HG02571 (cell line): ENCODE measurements at regions not wholly inside any gene's neighbourhood (a gene's known extent, or its start where the extent isn't known, plus 50 kb on each side); places are given as distances from the start of the nearest gene placed in this dataset.
A peak's percentile ranks its signal among the peaks of the same experiment; 100 is the strongest.
"Not testable (repeated sequence)": the region's sequence is repeated elsewhere in the genome, so short reads cannot be mapped to it uniquely, and the experiment has no call there.

Experiments used
- ATAC-seq: cut with Tn5 transposase; IDR thresholded peaks from one replicate; pipeline ENCODE4 v1.9.1; 2021; ENCODE audit warnings: mild to moderate bottlenecking, moderate library complexity; ENCODE audit not compliant: unreplicated experiment

DNA sequence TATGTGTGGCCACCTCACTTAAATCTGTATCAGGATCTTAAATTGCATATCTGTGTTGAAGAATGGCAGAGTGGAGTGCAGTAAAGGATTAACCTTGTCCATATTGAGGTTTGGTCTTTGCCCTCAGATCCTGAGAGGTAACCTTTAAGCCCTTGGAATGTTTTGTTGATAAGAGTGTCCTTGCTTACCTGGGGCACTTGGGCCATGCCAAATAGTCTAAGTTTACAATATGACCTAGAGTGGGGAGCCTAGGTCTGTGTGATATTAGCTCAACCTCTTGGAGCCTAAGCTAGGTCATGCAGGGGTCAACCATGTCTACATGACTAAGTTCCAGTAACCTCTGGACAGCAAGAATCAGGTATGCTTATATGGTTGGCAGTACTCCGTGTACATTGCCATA lies 792.5 kb downstream of the DIAPH3 start:
- ATAC-seq, result no peak

DNA sequence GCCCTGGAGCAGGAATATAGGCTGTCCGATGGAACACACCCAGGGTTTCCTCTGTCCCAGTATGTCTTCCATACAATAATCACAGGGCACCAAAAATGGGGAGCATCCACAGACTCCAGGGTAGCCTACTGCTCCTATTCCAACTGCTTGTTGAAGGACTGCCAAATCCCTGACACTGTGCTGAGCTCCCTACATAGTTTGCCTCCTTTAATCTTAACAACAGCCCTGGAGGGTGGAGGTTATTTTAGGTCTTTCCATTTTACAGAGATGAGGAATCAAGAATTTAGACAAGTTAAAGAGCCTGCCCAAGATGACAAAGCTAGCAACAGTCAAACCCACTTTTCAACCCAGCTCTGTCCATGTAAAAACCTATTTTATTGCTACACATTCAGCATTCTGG lies 790.4 kb downstream of the DIAPH3 start:
- no peak for ATAC-seq

DNA sequence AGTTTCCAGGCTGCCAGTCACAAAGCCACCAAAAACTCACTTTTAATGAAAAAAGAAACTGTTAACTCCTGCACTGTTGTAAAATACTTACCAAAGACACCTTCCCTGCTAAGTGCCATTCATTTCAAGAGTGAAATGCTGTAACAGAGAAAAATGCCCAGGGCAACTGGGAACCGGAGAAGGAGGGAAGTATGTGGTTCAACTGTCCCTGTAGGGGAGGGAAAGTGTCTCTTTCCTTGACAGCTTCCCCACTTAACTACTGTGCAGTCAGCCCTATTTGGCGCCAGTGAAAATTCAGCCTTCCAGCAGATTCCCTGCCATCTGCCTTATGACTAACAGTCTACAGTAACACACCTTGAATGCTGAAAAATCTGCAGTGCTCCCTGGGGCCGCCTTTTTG lies 789.0 kb downstream of the DIAPH3 start:
- ATAC-seq, result no peak

DNA sequence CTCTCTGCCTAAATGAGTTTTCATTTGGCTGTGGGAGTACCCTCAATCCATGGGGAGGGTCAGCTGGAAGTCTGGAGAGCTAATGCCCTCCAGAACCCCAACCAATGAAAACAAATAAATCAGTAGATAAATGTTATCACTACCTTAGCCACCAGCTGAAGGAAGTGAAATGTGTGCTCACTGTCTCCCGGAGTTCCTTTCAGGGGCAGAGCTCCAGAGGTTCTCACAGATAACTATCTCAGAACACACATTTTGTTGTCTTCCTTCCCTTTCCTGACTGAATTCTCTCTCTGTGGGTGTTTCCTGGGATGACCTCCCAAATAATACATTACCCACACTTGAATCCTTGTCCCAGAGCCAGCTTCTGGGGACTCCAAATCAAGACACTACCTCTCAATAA lies 779.6 kb downstream of the DIAPH3 start:
- ATAC-seq, result no peak

DNA sequence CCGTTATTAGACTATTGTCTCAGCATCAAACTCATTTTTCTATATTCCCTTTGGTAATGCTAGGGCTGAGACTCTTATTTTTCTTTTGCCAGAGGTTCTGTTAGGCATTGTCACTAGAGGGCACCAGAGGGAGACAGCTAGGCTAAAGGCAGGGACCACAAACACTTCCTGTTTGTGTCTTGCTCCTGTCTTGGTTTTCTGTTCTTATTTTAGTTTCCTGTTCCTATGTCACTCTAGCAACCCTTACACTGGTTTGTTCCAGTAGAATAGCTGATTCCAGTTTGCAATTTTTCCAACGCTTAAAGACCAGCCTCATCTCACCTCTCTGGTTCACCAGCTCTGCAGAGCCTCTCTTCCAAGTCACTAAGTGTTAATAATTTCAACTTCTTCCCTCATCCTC lies 772.0 kb downstream of the DIAPH3 start:
- peak; percentile 98 for ATAC-seq

DNA sequence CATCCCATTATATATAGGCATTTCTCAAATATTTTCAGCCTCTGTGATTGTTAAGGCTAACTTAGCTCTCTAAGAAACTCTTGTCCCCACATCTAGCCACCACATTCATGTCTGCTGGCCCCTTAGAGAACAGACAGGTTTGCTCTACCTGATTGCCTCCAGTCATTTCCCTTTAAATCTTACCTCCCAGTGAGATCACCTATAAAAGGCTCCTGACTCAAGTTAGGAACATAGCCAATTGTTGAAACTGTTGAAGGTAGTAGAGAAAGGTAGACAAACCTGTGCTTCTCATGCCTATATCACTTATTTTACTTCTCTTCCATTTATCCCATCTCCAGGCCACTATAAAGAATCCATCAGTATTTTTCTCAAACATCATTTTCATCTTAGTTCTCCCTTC lies 771.4 kb downstream of the DIAPH3 start:
- peak; percentile 9 for ATAC-seq

DNA sequence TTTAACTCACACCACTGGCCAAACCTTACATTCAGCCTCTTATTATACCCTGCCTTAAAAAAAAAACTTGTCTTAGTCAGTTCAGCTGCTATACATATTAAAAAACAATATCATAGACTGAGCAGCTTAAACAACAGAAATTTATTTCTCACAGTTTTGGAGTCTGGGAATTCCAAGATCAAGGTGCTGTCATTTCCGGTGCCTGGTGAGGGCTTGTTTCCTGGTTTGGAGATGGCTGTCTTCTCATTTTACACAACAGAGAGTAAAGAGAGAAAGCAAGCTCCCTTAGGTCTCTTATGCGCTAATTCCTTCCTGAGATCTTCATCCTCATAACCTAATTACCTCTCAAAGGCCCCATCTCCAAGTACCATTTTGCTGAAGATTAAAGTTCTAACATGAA lies 769.2 kb downstream of the DIAPH3 start:
- ATAC-seq, result no peak

DNA sequence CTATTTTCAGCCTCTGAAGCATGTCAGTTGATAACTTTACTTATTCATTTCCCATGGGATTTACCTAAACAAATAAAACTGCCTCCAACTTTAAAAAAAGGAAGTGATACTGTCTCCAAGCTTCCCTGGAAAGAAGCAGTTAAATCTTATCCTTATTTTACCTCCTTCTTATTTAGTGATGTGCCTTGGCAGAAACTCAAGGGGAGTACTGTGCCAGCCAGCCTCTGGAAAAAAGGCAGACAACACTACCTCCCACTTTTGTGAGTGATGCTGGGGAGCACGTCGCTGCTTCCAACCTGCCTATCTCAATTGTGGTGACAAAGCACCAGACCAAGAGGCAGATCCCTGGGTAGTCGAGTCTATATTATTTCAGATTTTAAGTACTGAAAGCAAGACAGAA lies 765.6 kb downstream of the DIAPH3 start:
- no peak for ATAC-seq

DNA sequence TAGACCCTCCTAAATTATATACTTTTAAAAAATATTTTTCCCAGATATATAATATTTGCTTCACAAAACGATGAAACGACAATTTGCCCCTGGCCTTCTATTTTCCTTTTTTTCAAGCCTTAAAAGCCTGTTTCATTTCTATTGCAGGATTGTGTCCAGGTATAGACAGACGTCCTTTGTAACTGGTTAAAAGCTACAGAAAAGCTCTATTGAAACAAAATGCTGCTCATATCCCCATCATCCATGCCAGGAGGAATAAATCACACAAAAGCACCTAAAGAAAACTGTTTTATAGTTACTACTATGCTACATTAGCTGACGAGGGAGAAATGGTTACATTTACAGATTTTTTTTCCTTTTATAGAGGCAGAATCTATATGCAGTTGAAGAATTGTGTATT lies 765.1 kb downstream of the DIAPH3 start:
- no peak for ATAC-seq

DNA sequence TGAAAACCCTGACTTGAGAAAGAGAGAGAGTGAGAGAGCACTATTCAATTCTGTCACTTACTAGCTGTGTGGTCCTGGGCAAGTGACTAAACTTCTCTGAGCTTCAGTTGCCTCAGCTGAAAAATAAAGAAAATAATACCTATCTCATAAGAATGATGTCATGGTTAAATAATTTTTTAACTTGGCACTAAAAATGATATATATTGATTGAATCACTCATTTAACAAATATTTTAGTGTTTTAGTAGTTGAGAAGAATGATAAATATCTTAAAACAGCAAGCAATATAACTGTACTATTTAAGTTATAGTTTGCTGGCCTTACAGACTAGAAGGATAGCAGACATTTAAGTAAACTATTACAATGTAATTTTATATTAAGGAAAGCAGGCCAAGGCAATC lies 764.2 kb downstream of the DIAPH3 start:
- no peak for ATAC-seq

DNA sequence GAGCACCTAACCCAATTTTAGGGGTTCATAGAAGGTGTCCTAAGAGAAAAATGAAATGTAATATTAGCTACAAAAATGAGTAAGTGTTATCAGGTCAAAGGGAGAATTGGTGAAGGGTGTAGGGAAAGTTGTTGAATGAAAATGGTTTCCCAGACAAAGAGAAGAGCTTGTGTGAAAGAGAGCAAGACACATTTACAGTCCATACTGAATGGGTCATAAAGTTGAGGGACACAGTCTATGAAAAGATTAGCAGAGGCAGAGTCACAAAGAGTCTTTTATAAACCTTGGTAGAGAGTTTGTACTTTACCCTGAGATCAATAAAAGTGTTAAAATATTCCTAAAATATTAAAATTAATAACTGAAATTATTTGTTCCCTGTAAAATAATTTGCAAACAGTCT lies 759.4 kb downstream of the DIAPH3 start:
- ATAC-seq, result no peak

DNA sequence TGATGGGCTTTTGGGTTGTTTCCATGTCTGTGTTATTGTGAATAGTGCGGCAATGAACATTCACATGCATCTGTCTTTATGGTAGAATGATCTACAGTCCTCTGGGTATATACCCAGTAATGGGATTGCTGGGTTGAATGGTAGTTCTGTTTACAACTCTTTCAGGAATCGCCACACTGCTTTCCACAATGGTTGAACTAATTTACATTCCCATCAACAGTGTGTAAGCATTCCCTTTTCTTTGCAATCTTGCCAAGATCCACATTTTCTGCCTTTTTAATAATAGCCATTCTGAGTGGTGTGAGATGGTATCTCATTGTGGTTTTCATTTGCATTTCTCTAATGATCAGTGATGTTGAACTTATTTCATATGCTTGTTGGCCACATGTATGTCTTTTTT lies 756.5 kb downstream of the DIAPH3 start:
- ATAC-seq, result not testable (repeated sequence)

DNA sequence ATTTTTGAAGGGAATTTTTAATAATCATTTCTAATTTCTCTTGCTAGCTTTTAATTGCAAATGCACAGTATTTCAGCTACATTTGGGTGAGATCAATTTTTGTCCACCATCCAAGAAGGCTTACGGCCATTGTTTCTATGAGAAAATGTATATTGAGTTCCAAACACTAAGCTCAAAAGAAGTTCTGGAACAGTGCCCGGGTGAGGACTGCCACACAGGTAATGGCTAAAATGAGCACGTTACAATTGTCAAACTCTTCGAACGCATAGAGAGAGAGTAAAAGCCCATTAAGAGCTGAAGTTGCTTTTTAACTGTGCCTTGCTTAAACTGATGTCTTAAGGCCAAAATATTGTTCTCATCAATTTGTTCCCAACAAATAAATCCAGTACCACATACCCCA lies 755.0 kb downstream of the DIAPH3 start:
- ATAC-seq, result no peak

DNA sequence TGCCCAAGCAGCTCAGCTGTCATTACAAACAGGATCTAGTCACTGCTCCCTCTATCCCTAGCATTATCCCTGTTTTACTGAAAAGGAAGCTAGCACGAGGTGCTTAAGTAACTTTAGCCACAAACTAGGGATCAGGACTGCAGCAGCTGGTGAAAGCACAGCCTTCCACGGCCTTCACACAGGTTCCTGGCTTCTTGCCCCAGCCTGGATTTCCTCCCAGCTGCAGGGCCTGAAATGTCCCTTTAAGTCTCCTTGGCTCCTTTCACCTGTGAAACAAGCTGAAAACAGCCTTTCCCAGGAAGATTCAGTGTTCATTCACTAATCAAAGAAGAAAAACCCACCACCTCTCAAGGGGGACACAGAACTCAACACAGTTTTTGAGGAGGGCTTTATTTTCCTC lies 754.5 kb downstream of the DIAPH3 start:
- no peak for ATAC-seq

DNA sequence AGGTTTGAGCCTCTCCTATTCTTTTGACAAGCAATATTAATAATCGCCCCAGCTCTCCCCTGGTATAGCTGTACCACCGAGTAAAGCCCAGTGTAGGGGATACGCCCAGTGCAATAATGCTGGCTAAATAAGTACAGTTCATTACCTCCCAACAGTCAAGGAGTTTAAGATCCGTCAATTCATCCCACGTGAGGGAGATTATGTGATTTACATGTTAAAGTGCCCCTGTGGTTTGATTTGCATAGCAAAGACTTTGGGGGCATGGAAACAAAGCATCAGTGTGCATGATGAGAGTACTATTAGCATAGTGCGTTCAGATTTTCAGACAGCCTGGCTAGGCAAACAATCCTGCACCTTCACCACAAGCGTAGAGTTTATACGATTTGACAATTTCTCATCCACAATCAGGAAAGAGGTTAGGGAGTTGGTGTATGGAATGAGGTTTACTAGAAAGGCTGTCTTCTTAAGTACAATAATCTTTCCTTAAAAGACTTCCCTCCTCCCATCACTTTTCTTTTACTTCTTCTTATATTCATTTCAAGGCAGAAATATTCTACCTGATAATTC lies 754.0 kb downstream of the DIAPH3 start:
- ATAC-seq, result no peak

DNA sequence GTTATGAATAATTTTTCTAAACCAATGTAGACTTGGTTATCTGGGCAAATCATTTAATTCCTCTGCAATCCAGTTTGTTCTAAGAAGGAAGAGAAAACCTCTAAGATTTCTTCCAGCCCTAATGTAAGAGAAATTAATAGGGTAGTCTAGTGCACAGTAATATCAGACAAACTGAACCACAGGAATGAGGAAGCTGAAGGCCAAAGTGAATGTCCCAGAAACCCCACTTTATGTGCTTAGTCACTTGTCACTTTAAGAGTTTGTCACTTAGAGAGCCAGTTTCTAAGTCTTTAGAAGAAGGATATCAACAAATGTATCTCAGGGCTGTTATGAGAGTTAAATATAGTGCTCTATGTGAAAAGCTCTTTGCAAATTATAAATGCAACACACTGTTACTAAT lies 750.6 kb downstream of the DIAPH3 start:
- ATAC-seq, result peak; percentile 72

DNA sequence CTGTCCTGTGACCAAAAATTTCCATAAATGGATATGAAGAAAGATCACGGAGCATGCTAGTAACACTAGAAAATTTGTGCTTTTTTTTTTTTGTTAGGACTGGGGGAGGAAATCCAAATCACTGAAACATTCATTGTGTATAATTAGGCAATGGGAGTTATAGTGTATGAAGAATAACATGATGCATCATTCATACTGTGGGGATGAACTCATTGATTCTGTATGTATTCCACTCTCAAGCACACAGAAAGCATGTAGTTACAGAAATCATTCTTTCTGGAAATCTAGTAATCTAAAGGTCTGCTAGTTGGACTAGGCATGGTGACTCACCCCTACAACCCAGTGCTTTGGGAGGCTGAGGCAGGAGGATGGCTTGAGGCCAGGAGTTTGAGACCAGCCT lies 749.7 kb downstream of the DIAPH3 start:
- no peak for ATAC-seq

DNA sequence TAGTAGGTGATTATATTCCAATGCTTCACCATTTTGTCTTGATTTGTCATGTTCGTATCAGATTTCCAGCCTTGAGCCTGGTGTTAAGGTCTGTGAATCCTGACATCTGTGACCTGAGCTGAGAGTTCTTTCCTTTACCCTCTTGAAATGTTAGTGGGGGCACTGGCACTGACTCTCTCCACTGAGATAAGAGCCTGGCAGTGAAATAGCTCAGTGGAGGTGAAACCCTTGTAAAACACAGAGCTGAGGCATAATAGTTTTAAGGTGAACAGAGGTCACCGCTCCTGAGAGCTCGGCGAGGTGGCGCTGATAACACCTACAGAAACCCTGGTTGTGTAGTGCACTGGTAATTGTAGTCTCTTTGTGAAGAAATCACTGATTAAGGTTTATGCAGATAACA lies 748.2 kb downstream of the DIAPH3 start:
- ATAC-seq, result no peak

DNA sequence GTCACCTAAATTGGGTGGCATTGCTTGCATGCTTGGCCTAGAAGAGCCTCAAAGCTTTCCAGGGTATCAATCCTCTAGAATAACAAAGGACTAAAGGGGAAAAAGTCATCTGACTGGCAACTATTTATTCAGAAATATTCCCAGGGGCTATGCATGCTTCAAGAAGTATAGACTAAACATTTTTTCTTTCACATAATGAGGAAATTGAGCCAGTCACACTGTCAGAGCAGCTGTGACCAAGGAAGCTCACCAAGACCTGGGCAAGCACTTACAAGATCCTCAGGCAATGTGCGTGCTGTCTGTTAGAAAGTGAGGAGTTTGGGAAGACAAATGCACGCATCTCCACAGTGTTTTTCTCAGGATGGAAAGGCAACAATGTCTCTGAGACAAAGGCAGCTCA lies 747.2 kb downstream of the DIAPH3 start:
- no peak for ATAC-seq

DNA sequence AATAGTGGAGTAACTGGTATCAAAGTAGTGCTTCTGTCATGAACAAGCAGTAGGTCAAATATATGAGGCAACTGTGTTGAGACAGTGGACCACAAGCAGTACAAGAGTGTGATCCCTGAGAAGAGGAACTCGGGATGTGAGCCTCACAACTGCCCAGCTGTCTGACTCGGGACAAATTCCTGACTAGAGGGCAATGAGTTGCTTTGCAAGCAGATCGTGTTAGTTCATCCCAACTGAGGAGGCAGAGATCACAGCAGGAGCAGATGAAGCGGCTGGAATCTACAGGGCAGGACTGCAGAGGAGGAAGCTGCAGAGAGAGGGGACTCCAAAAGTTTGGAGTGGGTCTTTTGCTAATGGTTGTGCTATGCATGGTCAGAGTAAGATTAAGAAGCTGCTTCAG lies 741.1 kb downstream of the DIAPH3 start:
- ATAC-seq, result no peak

DNA sequence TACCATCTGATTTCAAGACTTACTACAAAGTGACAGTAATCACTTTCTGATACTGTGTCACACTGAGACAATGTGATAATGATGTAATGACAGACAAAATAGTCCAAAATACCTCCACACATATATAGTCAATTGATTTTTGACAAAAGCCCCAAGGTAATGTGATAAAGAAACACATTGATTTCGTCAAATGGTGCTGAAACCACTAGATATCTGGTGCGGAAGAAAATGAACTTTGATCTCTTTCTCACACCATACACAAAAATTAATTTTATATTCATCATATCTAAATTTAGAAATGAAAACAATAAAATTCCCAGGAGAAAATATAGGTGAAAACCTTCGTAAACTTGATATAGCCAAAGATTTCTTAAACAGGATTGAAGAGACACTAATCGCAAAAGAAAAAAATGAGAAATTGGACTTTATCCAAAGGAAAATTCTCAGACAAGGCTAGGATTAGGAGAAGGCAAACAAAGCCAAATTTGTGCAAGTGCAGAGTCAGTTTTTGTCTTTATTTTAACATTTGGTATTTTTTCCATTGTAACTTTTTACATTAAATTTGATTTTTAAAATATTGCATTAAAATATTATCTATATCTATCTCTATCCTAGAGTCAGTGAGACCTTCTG lies 739.9 kb downstream of the DIAPH3 start:
- ATAC-seq, result no peak

DNA sequence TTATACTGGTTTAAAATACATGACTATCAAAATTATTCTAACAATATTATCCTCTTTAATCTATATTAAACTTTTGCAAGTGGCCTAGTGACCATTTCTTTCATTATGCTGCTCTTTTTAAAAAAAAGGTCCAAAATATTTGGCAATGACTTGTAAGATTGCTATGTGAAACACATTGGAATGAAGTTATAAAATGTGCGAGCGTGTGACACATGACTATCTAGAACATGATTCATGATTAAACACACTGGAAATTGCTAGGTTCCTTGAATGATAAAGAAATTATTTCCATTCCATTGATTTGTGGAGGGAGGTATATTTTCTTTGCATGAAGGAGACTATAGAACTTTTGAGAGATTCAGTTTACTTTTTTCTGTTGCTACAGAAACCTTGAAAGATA lies 739.1 kb downstream of the DIAPH3 start:
- ATAC-seq, result no peak

DNA sequence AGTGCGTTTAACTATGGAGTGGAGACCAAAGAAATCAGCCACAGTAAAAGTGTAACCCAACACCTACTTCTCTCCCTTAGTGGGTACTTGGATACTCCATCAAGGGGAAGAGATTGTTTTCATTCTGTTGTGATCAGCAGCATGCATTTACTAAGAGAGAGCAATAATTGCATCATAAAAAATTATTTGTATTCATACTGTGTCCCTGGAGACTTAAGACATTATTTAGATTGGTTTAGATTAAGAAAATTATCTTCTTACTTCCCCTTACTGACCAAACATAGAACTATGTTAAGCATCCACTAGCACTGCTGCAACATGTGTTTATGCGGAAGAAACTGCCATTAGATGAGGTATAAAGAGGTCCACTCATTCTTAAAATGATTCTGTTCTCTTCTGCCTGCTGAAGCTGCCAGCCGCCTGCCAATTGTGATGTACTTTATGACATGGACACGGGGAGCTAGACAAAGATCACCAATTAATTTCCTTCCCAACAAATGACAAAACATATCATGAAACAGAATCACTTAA lies 738.5 kb downstream of the DIAPH3 start:
- no peak for ATAC-seq
